Right ventricle myocardium inferior (tissue), 1 donor: ENCODE measurements at regions not wholly inside any gene's neighbourhood (a gene's known extent, or its start where the extent isn't known, plus 50 kb on each side); places are given as distances from the start of the nearest gene placed in this dataset.
A peak's percentile ranks its signal among the peaks of the same experiment; 100 is the strongest.
"Not testable (repeated sequence)": the region's sequence is repeated elsewhere in the genome, so short reads cannot be mapped to it uniquely, and the experiment has no call there.

Experiments used
- ATAC-seq: fragments of 200-7000 bp; cut with Tn5 transposase; one replicate; pipeline ENCODE4 v1.9.1; 2020; ENCODE audit warnings: mild to moderate bottlenecking, moderate library complexity
- DNase-seq: peaks from one replicate; pipeline ENCODE4 v3.0.0; 2021; ENCODE audit errors: missing footprints
- intact Hi-C: fragments of 100-400 bp; cut with DNase I; formaldehyde crosslinking; loops from one replicate; pipeline ENCODE4 v1.11.0; 2022
- donor health status: DM: no; HTN: yes; CAD: no; lungs with severe emphysema.

DNA sequence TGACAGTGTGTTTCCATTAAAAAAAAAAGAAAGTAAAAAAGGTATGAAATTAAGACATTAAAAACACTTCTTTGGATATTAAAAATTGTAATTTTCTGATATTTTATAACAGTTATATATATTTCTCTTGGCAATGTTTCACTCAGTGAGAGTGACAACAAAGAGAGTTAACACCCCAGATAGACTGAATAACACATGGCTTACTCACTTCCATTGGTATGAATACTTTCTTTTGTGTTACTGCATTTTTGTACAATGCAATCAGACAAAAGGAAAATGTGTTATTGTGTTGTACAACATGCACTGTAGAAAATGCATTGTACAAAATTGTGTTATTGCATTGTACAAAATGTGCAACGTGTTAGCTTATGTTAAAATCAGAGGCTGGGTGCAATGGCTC lies 676.6 kb upstream of the AMELY start:
- DNase-seq, intact Hi-C loops, ATAC-seq: not testable (repeated sequence)

DNA sequence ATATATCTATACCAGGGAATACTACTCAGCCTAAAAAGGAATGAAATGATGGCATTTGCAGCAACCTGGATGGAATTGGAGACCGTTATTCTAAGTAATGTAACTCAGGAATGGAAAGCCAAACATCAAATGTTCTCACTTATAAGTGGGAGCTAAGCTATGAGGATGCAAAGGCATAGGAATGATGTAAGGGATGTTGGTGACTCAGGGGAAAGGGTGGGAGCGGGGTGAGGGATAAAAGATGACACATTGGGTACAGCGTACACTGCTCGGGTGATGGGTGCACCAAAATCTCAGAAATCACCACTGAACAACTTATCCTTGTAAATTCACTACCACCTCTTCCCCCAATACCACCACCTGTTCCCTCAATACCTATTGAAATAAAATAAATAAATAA lies 651.0 kb upstream of the AMELY start:
- intact Hi-C loops, result no loop called here
- ATAC-seq, result no peak
- no peak for DNase-seq

DNA sequence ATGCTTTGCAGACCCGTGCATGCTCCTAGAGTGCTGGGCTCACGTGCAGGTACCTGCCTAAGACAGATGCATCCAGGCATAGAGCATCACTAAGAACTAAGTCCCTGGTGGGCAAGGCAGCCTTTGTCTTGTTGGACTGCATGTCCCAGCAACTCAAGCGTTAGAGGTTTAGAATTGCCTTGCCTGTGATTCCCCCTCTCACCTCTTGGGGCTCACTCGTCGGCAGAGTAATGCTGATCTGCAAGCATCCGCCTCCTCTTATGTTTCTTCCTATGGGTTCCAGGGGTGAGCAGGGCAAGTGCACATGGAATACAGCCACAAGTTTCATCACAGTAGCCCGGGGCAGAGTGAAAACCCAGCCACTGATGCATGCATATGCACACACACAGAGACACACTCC lies 646.1 kb upstream of the AMELY start:
- intact Hi-C loops, result no loop called here

DNA sequence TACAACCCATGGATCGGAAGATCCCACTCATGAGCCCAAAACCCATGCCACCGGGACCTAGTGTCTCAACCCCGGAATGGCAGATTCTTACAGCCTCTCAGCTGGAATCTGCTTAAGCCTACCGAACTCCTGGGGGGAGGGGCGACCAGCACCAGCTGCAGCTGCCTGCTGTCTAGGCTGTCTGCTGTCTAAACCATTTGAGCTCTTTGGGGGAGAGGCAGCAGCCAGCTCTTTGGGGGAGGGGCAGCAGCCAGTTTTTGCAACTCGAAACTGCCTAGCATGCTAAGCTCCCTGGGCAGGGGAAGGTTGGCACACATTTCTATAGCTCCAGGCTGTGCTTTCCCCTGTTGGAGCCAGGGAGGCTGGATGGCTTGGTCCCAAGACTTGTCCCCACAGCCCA lies 643.5 kb upstream of the AMELY start:
- intact Hi-C loops, result no loop called here
- no peak for DNase-seq
- ATAC-seq, result no peak

More for the DNA sequence above, 646.1 kb upstream of the AMELY start:
- DNase-seq (no peak), ATAC-seq (no peak)

DNA sequence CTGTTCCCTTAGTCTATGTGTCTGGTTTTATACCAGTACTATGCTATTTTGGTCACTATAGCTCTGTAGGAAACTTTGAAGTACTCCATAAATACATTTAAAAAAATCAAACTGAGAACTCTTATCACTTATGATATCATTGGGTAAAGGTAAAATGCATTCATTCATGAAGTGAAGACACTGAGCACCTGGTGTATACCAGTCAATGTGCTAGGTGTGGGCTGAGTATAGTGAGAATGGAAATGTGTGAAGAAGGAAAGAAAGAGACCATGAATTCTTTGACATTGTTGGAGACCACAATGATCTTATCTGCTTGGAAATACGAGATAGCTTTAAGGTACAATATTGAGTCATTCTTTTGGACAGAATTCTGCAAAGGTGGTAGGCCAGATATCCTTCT lies 633.5 kb upstream of the AMELY start:
- intact Hi-C loops, result no loop called here
- DNase-seq, result no peak
- no peak for ATAC-seq

DNA sequence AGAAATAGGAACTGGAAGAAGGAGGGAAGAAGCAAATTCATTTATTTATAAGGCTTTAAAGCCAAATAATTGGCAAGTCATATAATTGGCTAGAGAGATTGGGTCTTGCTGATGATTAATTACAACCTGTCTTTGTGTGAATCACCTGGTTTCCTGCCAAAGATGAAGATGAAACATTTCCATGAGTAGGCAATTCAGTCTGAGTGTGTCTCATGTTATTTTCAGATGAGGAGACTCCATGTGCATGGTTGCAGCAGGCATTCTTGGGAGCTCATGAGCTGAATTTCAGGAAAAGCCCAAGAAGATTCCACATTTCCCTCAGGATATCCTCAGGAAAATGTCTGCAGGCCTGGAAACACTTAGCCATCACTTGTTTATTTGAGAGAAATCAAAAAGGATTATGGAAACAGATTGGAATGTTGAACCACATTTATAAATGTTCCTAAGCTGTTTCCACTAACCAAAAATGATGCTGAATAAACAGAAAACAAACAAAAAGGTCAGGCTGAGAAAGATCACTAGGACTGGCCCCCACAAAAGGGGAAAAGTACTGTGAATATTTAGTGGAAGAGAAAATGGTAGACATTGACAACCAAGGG lies 632.7 kb upstream of the AMELY start:
- DNase-seq (no peak), ATAC-seq (no peak)
- intact Hi-C loops, result no loop called here

DNA sequence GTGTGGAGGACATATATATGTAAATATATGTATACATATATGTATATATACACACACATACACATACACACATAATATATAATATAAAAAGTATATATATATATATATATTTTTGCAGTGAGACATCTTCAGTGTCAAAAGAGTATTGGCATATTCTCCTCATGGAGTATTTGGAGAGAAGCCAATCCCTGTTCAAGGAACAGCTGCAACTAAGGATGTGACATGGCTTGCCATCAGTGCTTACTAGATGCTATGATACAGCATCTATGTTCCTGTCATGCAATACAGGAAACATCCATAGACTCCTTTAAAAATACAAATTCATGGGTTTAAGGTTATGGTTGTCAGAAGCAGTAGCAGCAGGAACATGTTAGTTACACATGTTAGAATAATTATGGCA lies 632.0 kb upstream of the AMELY start:
- intact Hi-C loops, result no loop called here
- DNase-seq, result no peak
- no peak for ATAC-seq

DNA sequence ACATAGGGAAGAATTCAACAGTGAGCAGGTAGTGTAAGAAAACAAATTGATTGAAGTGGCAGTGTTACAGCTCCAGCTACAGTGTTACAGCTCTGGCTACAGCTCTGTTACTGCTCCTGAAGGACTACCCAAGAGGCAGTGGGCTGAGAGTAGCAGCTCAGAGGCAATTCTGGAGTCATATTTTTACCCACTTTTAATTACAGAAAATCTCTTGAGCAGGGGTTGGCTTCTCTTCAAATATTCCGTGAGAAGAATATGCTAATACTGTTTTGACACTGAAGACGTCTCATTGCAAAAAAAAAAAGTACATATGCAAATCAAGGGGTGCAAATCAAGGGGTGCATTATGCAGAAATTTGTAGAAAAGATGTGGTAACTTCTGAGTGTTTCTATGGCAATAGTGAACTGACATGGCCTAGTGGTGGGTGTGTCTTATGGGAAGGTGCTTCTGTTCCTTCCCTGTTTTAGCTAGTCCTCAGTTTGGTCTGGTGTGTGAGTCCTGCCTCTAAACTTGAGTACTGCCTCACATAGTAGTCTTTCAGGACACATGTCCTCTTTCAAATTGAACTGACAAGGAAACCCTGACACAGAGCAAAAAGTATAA lies 630.8 kb upstream of the AMELY start:
- DNase-seq (no peak), ATAC-seq (no peak)
- intact Hi-C loops, result no loop called here

DNA sequence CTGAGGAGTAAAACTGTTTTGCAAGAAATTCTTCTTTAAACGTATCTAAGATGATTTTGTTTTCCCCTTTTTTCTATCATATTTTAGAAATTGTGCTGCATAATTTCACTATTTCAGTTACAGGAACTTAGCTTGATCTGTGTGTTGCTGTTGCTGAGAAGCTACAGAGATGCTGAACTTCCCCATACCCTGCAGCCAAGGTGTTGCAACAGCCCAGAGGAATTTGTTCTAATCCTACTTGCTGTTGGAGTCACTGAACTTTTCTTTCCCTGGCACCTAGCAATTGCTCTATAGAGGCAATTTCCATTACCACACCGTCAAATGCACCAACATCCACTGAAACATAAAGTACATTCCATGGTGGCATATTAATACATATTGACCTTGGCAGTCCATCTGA lies 617.8 kb upstream of the AMELY start:
- ATAC-seq, result no peak
- no peak for DNase-seq
- intact Hi-C loops, result no loop called here

DNA sequence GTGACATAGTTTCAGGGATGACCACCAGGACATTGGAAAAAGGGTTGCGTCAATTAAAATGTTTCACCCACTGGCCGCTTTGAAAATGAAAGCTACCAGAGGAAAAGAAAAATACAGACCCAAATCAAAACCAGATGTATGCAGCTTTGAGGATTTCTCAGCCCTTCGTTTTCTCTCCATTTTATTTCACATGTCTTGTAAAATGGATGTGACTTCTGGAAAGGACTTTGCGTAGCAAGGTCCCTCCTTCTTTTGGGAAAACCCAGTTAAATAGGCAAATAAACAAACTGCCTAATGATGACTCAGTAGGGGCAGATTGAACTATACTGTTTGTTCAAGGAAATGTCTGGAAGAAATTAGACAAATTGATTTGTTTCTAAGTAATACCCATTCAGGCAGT lies 616.0 kb upstream of the AMELY start:
- ATAC-seq, DNase-seq: not testable (repeated sequence)

DNA sequence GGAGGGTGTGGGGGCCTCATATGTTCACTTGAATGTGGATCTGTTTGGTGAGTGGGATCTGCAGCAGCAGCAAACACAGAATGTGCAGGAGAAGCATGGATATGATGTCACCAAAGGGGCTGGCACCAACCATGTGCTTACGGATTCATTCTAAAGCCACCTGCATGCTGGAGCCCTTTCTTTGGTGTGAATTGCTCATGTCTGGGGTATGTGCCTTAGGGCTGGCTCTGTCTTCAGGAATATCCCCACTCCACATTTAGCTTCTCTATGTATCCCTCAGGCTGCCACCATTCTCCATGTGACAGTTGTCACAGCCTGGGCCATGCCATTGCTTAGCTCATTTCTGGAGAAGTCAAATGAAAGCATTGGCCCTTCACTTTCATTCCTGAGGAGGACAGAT lies 606.8 kb upstream of the AMELY start:
- no peak for DNase-seq
- intact Hi-C loops, result no loop called here
- ATAC-seq, result no peak

More for the DNA sequence above, 616.0 kb upstream of the AMELY start:
- intact Hi-C loops, result not testable (repeated sequence)

DNA sequence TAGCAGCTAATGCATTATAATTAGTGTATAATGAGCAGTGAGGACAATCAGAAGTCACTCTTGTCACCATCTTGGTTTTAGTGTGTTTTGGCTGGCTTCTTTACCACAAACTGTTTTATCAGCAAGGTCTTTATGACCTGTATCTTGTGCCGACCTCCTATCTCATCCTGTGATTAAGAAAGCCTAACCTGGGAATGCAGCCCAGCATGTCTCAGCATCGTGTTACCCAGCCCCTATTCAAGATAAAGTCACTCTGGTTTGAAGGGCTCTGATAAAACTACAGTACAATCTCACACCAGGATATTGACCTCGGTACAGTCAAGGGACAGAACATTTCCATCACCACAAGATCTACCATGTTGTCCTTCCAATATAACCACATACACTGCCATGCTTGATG lies 604.7 kb upstream of the AMELY start:
- no peak for ATAC-seq
- no peak for DNase-seq
- intact Hi-C loops, result no loop called here

DNA sequence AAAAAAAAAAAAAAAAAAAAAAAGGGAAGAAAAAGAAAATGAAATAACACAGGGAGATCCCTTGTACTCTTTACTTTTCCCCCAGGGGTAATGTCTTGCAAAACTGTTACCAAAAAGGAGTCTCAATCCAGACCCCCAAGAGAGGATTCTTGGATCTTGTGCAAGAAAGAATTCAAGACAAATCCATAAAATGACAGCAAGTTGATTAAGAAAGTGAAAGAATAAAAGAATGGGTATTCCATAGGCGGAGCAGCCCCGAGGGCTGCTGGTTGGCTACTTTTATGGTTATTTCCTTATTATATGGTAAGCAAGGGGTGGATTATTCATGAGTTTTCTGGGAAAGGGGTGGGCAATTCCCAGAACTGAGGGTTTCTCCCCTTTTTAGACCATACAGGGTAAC lies 604.3 kb upstream of the AMELY start:
- intact Hi-C loops, result no loop called here
- peak; percentile 31 for ATAC-seq
- DNase-seq, result no peak

DNA sequence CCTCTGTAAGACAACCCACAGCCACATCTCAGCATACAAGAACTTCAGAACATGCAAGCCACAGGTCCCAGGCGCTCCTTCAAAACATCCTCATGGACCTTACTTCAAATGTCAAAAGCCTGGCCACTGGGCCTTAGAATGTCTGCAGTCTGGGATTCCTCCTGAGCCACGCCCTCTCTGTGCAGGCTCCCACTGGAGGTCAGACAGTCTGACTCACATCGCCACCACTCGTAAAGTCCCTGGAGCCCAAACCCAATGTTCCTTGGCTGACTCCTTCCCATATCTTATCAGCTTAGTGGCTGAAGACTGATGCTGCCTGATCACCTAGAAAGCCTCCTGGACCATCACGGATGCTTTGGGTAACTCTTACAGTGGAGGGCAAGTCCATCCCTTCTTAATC lies 591.3 kb upstream of the AMELY start:
- ATAC-seq (no peak), DNase-seq (no peak)
- intact Hi-C loops, result no loop called here

DNA sequence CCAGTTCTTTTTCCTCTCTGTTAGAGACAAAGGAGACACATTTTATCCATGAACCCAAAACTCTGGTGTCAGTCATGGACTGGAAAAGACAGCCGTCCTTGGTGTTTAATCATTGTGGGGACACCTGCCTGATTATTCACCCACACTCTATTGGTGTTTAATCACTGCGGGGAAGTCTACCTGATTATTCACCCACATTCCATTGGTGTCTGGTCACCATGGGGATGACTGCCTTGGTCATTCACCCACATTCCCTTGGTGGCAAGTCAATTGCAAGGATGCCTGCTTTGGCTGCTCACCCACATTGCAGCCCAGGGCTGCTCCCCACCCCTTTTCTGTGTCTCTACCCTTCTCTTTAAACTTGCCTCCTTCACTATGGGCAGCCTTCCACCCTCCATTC lies 589.7 kb upstream of the AMELY start:
- intact Hi-C loops, result no loop called here
- DNase-seq (no peak), ATAC-seq (no peak)

DNA sequence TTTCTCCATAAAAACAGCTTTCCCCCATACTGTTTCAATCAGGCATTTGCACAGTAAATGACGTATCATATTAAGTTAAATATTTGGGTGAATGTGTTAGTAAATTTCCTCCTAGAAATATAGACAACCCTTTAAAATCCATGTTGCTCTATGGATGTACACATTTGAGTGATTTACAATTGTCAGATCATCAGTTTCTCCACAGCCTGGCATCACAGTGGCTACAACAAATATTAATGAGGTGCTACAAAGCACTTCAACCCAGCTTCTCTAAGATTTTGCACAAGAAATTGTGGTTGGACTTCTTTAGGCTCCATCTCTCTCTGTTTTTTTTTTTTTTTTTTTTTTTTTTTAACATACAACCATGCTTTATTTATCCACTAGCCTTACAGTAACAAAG lies 584.4 kb upstream of the AMELY start:
- ATAC-seq (no peak), DNase-seq (no peak)
- intact Hi-C loops, result no loop called here

DNA sequence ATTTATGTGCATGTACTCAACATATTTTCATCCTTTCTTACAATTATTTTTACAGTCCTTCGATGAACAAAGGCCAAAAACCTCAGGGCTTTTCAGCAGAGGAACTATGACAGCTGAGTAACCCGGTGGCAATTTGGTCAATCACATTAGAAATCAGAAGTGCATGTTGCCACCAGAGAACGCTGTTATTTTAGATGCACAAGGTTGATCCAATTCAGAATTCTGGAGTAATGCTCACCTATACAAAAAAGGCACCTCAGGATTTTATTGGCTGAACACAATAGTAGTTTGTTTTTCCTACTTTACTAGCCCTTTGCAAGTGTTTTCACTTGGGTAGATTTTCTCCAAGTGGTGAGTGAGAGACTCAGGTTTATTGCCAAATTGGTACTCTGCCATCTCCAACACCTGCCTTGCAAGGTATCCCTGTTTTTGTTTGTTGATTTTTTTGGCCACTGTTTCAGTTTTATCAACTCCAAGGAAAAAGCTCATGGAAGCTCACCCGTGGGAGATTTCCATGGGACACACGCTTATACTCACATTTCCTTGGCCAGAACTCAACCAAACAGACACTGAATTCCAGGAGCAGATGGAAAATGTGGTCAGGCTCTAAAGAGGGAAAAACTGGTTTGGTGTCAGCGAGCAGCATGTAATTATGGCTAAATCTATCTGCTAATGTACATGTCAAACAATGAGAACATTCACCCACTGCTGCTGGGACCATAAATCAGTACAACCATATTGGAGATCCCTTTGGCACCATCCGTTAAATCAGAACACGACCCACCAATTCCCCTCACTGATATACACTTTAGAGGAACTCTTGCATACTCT lies 573.1 kb upstream of the AMELY start:
- ATAC-seq, DNase-seq, intact Hi-C loops: not testable (repeated sequence)

DNA sequence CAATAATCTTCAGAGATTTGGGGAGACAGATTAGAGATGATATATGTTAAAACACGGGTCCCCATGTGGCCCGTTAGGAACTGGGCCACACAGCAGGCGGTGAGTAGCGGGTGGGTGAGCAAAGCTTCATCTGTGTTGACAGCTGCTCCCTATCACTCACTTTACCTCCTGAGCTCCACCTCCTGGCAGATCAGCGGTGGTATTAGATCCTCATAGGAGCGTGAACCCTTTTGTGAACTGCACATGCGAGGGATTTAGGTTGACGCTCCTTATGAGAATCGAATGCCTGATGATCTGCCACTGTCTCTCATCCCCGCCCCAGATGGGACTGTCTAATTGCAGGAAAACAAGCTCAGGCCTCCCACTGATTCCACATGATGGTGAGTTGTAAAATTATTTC lies 560.4 kb upstream of the AMELY start:
- DNase-seq, result no peak
- no peak for ATAC-seq
- intact Hi-C loops, result no loop called here

DNA sequence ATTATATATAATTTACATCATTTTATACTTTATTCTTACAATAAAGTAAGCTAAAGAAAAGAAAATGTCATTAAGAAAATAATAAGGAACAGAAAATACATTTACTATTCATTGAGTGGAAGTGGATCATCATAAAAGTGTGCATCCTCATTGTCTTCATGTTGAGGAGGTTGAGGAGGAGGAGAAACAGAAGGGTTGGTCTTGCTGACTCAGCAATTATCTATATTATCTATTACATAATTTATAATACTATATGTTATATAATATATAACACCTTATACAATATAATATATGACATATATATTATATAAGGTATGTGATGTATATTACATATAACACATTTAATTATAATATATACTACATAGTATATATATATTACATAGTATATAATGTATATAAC lies 558.5 kb upstream of the AMELY start:
- intact Hi-C loops, result no loop called here
- ATAC-seq, result no peak

More for the DNA sequence above, 558.5 kb upstream of the AMELY start:
- DNase-seq, result no peak
